GM10266 (cell line): ENCODE measurements at regions not wholly inside any gene's neighbourhood (a gene's known extent, or its start where the extent isn't known, plus 50 kb on each side); places are given as distances from the start of the nearest gene placed in this dataset.
"Not testable (repeated sequence)": the region's sequence is repeated elsewhere in the genome, so short reads cannot be mapped to it uniquely, and the experiment has no call there.

Experiments
- DNase-seq: peaks from one replicate; pipeline ENCODE4 v3.0.0; 2012; ENCODE audit errors: extremely low spot score
- TF ChIP-seq, protein P1 (sequence below): IDR thresholded peaks from 2 replicates; pipeline ENCODE4 v1.5.1; 2012; ENCODE audit warnings: mild to moderate bottlenecking, low read depth; ENCODE audit not compliant: control insufficient read depth, insufficient read depth; ENCODE audit errors: missing control alignments

GRCh38 chr11:81578571-81578970, 1155.1 kb downstream of the FAM181B start:
- TF ChIP-seq, protein P1, sequence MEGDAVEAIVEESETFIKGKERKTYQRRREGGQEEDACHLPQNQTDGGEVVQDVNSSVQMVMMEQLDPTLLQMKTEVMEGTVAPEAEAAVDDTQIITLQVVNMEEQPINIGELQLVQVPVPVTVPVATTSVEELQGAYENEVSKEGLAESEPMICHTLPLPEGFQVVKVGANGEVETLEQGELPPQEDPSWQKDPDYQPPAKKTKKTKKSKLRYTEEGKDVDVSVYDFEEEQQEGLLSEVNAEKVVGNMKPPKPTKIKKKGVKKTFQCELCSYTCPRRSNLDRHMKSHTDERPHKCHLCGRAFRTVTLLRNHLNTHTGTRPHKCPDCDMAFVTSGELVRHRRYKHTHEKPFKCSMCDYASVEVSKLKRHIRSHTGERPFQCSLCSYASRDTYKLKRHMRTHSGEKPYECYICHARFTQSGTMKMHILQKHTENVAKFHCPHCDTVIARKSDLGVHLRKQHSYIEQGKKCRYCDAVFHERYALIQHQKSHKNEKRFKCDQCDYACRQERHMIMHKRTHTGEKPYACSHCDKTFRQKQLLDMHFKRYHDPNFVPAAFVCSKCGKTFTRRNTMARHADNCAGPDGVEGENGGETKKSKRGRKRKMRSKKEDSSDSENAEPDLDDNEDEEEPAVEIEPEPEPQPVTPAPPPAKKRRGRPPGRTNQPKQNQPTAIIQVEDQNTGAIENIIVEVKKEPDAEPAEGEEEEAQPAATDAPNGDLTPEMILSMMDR = no peak
- DNase-seq = no peak

DNA sequence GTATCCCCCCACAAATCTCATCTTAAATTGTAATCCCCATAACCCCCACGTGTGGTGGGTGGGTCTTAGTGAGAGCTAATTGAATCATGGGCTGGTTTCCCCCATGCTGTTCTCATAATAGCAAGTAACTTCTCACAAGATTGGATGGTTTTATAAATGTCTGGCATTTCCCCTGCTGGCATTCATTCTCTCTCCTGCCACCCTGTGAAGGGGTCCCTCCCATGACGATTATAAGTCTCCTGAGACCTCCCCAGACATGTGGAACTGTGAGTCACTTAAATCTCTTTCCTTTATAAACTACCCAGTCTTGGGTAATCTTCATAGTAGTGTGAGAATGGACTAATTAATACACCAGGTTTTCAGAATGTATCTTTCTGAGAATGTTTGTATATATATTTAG, 1159.4 kb downstream of the FAM181B start:
- DNase-seq = no peak
- TF ChIP-seq, protein P1 = no peak

DNA sequence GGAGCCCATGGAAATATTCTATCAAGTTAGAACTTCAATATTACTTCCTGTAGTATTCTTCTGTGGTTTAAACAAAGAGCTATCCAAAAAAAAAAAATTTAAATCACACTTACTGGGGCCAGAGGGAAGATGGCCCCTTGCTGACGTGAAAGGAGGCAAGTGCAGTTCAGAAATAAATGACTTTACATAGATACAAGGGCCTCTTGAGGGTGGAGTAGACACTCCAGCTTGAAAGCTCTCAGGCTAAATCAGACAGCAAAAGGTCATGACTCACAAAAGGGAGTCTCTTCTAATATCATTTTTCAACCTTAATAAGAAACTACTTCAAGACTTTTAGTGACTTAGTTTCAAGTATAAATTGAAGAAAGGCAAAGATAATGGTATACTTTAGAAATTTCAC, 1160.3 kb downstream of the FAM181B start:
- no peak for DNase-seq
- TF ChIP-seq, protein P1 = no peak

DNA sequence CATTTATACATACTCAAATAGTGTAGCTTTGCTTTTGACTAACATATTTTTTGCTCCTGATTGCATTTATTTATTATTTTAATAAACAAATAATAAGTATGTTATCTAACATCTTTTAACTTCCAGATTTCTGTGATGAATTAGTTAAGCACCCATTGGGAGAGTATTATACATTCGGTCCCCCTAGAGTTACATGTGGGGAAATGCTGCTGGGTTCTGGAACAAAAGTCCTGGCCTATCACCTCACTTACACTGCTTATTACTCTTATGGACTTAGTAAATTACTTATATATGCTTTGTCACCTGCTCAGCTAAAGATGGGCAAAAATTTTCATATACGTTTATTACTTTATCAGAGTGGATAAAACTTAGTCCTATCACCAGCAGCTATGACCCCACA, 1163.0 kb downstream of the FAM181B start:
- TF ChIP-seq, protein P1 = no peak
- no peak for DNase-seq

DNA sequence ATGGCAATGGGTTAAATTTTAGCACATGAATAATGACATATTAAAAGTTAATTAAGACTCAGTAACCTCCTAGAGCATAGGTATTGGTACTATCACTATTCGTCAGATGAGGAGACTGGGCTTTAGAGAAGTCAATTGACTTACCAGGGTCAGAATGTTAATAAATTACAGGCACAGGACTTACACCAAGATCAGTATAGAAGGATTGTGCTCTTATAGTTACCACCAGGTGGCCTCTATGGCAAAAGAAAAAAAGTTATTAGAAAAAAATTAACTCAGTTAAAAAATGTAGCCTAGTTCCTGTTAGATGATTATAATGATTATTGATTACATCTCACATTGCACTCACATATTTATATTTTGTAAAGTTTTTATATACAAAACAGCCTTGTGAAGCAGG, 1163.7 kb downstream of the FAM181B start:
- TF ChIP-seq, protein P1 = no peak
- DNase-seq = no peak

- TF ChIP-seq, protein P1 = no peak
- DNase-seq = no peak
Observed at GRCh38 chr11:81568918-81569317, 1164.7 kb downstream of the FAM181B start.

DNA sequence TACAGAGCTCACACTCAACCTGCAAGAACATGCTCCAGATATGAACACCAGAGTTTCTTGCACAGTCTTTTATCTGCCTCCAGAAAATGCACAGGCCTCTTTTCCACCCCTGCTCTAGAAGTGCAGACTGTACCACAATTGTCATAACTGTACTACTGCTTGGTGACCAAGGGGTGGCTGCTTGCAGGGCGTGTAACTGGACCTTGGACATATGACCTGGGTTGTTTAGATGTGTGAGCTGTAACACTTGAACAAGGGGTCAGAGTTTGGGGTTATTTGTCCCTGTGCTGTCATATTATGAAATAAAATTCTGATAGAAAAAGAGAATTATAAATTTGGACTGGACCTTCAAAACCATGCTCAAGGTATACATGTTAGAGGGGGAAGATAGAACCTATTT, 1185.5 kb downstream of the FAM181B start:
- no peak for DNase-seq
- TF ChIP-seq, protein P1 = no peak

DNA sequence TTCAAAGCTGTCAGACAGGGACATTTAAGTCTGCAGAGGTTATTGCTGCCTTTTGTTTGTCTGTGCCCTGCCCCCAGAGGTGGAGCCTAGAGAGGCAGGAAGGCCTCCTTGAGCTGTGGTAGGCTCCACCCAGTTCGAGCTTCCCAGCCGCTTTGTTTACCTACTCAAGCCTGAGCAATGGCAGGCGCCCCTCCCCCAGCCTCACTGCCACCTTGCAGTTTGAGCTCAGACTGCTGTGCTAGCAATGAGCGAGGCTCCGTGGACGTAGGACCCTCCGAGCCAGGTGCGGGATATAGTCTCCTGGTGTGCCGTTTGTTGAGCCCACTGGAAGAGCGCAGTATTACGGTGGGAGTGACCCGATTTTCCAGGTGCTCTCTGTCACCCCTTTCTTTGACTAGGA, 1193.9 kb downstream of the FAM181B start:
- not testable (repeated sequence) for DNase-seq
